ENCODE measurements at regions not wholly inside any gene's neighbourhood (a gene's known extent, or its start where the extent isn't known, plus 50 kb on each side); places are given as distances from the start of the nearest gene placed in this dataset.

- Mint-ChIP-seq H3K9me3 (ENCODE audit: low read depth) (peaks cover 2% of the 10 kb centered on the region), H3K27ac (no peak overlapping the region), H3K4me1 (ENCODE audit: low read depth) (no peaks in the 10 kb centered on the region), H3K27me3 (peaks cover 24% of the 10 kb centered on the region), H3K4me3 (ENCODE audit: low read depth) (no peak overlapping the region), H3K36me3 (ENCODE audit: insufficient read depth) (no peaks in the 10 kb centered on the region)
- no peak for TF ChIP-seq CTCF (IDR thresholded peaks at IDR 0.05; ENCODE audit: unreplicated experiment)
- no peak for DNase-seq (ENCODE audit: low spot score, unreplicated experiment)
These were observed 693.3 kb downstream of the MED13L start for GRCh38 chr12:115584156-115584555.

GRCh38 chr12:115583591-115583990, 693.9 kb downstream of the MED13L start:
- no peaks in the 10 kb centered on the region for H3K9me3 Mint-ChIP-seq (ENCODE audit: low read depth)
- H3K4me1 Mint-ChIP-seq (ENCODE audit: low read depth): no peaks in the 10 kb centered on the region
- H3K27me3 Mint-ChIP-seq: peaks cover 24% of the 10 kb centered on the region
- TF ChIP-seq CTCF (IDR thresholded peaks at IDR 0.05; ENCODE audit: unreplicated experiment): no peak
- no peak overlapping the region for H3K4me3 Mint-ChIP-seq (ENCODE audit: low read depth)
- DNase-seq (ENCODE audit: low spot score, unreplicated experiment): no peak
- H3K36me3 Mint-ChIP-seq (ENCODE audit: insufficient read depth): no peaks in the 10 kb centered on the region
- no peak overlapping the region for H3K27ac Mint-ChIP-seq

GRCh38 chr12:115577401-115577800, 700.1 kb downstream of the MED13L start:
- Mint-ChIP-seq H3K27ac (no peak overlapping the region), H3K27me3 (peaks cover 25% of the 10 kb centered on the region), H3K9me3 (ENCODE audit: low read depth) (no peaks in the 10 kb centered on the region), H3K4me3 (ENCODE audit: low read depth) (no peak overlapping the region), H3K36me3 (ENCODE audit: insufficient read depth) (no peaks in the 10 kb centered on the region), H3K4me1 (ENCODE audit: low read depth) (no peaks in the 10 kb centered on the region)
- no peak for DNase-seq (ENCODE audit: low spot score, unreplicated experiment)
- no peak for TF ChIP-seq CTCF (IDR thresholded peaks at IDR 0.05; ENCODE audit: unreplicated experiment)

GRCh38 chr12:115574826-115575225, 702.7 kb downstream of the MED13L start:
- Mint-ChIP-seq H3K27ac (no peak overlapping the region), H3K4me1 (ENCODE audit: low read depth) (no peaks in the 10 kb centered on the region), H3K9me3 (ENCODE audit: low read depth) (peaks cover 4% of the 10 kb centered on the region), H3K4me3 (ENCODE audit: low read depth) (no peak overlapping the region), H3K27me3 (peaks cover 14% of the 10 kb centered on the region), H3K36me3 (ENCODE audit: insufficient read depth) (no peaks in the 10 kb centered on the region)
- DNase-seq (ENCODE audit: low spot score, unreplicated experiment): no peak
- TF ChIP-seq CTCF (IDR thresholded peaks at IDR 0.05; ENCODE audit: unreplicated experiment): no peak

GRCh38 chr12:115572440-115572839, 705.1 kb downstream of the MED13L start:
- DNase-seq (ENCODE audit: low spot score, unreplicated experiment): no peak
- Mint-ChIP-seq H3K4me1 (ENCODE audit: low read depth) (no peaks in the 10 kb centered on the region), H3K9me3 (ENCODE audit: low read depth) (peaks cover 4% of the 10 kb centered on the region), H3K27ac (no peak overlapping the region), H3K27me3 (peaks cover 11% of the 10 kb centered on the region), H3K36me3 (ENCODE audit: insufficient read depth) (no peaks in the 10 kb centered on the region), H3K4me3 (ENCODE audit: low read depth) (no peak overlapping the region)
- no peak for TF ChIP-seq CTCF (IDR thresholded peaks at IDR 0.05; ENCODE audit: unreplicated experiment)
